Naive thymus-derived CD4-positive, alpha-beta T cell (primary cell): ENCODE measurements at regions not wholly inside any gene's neighbourhood (a gene's known extent, or its start where the extent isn't known, plus 50 kb on each side); places are given as distances from the start of the nearest gene placed in this dataset.
"Not testable (repeated sequence)": the region's sequence is repeated elsewhere in the genome, so short reads cannot be mapped to it uniquely, and the experiment has no call there.

Source experiments
- ATAC-seq: fragments of 150-1000 bp; cut with Tn5 transposase; 2 replicates; pipeline ENCODE4 v1.10.0; 2021; ENCODE audit warnings: mild to moderate bottlenecking, moderate library complexity
- CTCF ChIA-PET: fragments of 350-600 bp; sonication (Branson Sonifier 250); formaldehyde crosslinking; loops from one replicate; lab custom pipeline; 2021; ENCODE audit warnings: antibody characterized with exemption; lab: Charles Lee
- POLR2A ChIA-PET: fragments of 350-600 bp; sonication (Branson Sonifier 250); formaldehyde crosslinking; loops from one replicate; lab custom pipeline; 2021; ENCODE audit warnings: antibody characterized with exemption, inconsistent platforms; lab: Charles Lee
- DNase-seq, 9 donors: peaks; one replicate each; pipeline versions ENCODE4 v3.0.0 to v3.0.0-alpha.2; 2020 to 2022; ENCODE audit warnings: mixed read lengths in 1 of 9
- H3K27ac ChIP-seq: one replicate; pipeline ENCODE4 v1.7.0; 2013; ENCODE audit warnings: mild to moderate bottlenecking, low read depth, low read length, moderate library complexity
- H3K27me3 ChIP-seq, 2 donors: one replicate each; pipeline ENCODE4 v1.7.0; 2013; ENCODE audit warnings: low read length in 2 of 2, mild to moderate bottlenecking in 2 of 2, moderate library complexity in 2 of 2; ENCODE audit not compliant: control insufficient read depth in 2 of 2, insufficient read depth in 2 of 2
- H3K36me3 ChIP-seq, 3 experiments: 1 replicate in 2 of 3; 2 replicates in 1 of 3; pipeline ENCODE4 v1.7.0; 2013; ENCODE audit warnings: low read length in 3 of 3, mild to moderate bottlenecking in 3 of 3, moderate library complexity in 1 of 3; ENCODE audit not compliant: insufficient read depth in 3 of 3, control insufficient read depth in 2 of 3
- H3K4me1 ChIP-seq, 2 donors: one replicate each; pipeline ENCODE4 v1.7.0; 2013; ENCODE audit warnings: low read length in 2 of 2, mild to moderate bottlenecking in 2 of 2, moderate library complexity in 1 of 2; ENCODE audit not compliant: control insufficient read depth in 2 of 2, insufficient read depth in 2 of 2
- H3K4me3 ChIP-seq: 2 replicates; pipeline ENCODE4 v1.7.0; 2013; ENCODE audit warnings: mild to moderate bottlenecking, low read length
- H3K9me3 ChIP-seq, 3 experiments: 1 replicate in 2 of 3; 2 replicates in 1 of 3; pipeline ENCODE4 v1.7.0; 2013; ENCODE audit warnings: low read length in 3 of 3; ENCODE audit not compliant: control insufficient read depth in 2 of 3
- H3K27ac Mint-ChIP-seq, 9 donors: one replicate each; pipeline ENCODE4 v1.8.0; 2020 to 2022; ENCODE audit warnings: mixed read lengths in 9 of 9, mild to moderate bottlenecking in 8 of 9, moderate library complexity in 5 of 9, inconsistent platforms in 2 of 9
- H3K27me3 Mint-ChIP-seq, 5 donors: one replicate each; pipeline ENCODE4 v1.8.0; 2021 to 2022; ENCODE audit warnings: mixed read lengths in 5 of 5, mild to moderate bottlenecking in 1 of 5
- H3K36me3 Mint-ChIP-seq, 5 donors: one replicate each; pipeline ENCODE4 v1.8.0; 2020 to 2022; ENCODE audit warnings: mixed read lengths in 5 of 5, mild to moderate bottlenecking in 3 of 5, inconsistent platforms in 1 of 5
- H3K4me1 Mint-ChIP-seq, 7 donors: one replicate each; pipeline ENCODE4 v1.8.0; 2020 to 2022; ENCODE audit warnings: mixed read lengths in 7 of 7, mild to moderate bottlenecking in 3 of 7, inconsistent platforms in 1 of 7
- H3K4me3 Mint-ChIP-seq, 10 donors: one replicate each; pipeline ENCODE4 v1.8.0; 2020 to 2022; ENCODE audit warnings: mild to moderate bottlenecking in 10 of 10, mixed read lengths in 10 of 10, moderate library complexity in 6 of 10, inconsistent platforms in 2 of 10
- H3K9me3 Mint-ChIP-seq, 11 donors: one replicate each; pipeline ENCODE4 v1.8.0; 2020 to 2022; ENCODE audit warnings: mixed read lengths in 11 of 11, mild to moderate bottlenecking in 4 of 11, inconsistent platforms in 1 of 11, moderate library complexity in 1 of 11
- intact Hi-C, 2 donors: fragments of 100-400 bp; cut with micrococcal nuclease; formaldehyde crosslinking; loops; one replicate each; pipeline ENCODE4 v1.15.1; 2023

GRCh38 chr3:1456781-1457311 is 364.0 kb downstream of the CNTN6 start:
- H3K4me3 Mint-ChIP-seq, result no peak overlapping the region
- no peaks in the 10 kb centered on the region for H3K27me3 ChIP-seq
- CTCF ChIA-PET, result interaction anchor here (0.5 kb wide), 1 partner anchor 424 kb away, joined by 3 read pairs; no protein-coding TSS in a partner anchor
- H3K4me3 ChIP-seq, result no peak overlapping the region
- no peaks in the 10 kb centered on the region for H3K36me3 Mint-ChIP-seq
- H3K4me1 Mint-ChIP-seq, result no peaks in the 10 kb centered on the region
- H3K9me3 Mint-ChIP-seq, result peaks cover 0 to 21% (median 6%) of the 10 kb centered on the region in 11 donors
- POLR2A ChIA-PET, result no interaction called here
- intact Hi-C loops, result no loop called here
- H3K9me3 ChIP-seq, result no peaks in the 10 kb centered on the region
- H3K27ac ChIP-seq, result no peak overlapping the region
- no peak for ATAC-seq
- H3K27ac Mint-ChIP-seq, result no peak overlapping the region
- H3K27me3 Mint-ChIP-seq, result peaks cover 0 to 4% (median 0%) of the 10 kb centered on the region in 5 donors
- H3K36me3 ChIP-seq, result no peaks in the 10 kb centered on the region
- DNase-seq, result no peak
- no peaks in the 10 kb centered on the region for H3K4me1 ChIP-seq

GRCh38 chr3:1462371-1462770 is 369.5 kb downstream of the CNTN6 start:
- Mint-ChIP-seq H3K4me3 (no peak overlapping the region), H3K27ac (no peak overlapping the region), H3K9me3 (peaks cover 0 to 17% (median 5%) of the 10 kb centered on the region in 11 donors), H3K4me1 (no peaks in the 10 kb centered on the region), H3K27me3 (peaks cover 0 to 4% (median 0%) of the 10 kb centered on the region in 5 donors), H3K36me3 (no peaks in the 10 kb centered on the region)
- no peaks in the 10 kb centered on the region for H3K9me3 ChIP-seq
- no peaks in the 10 kb centered on the region for H3K27me3 ChIP-seq
- no peaks in the 10 kb centered on the region for H3K36me3 ChIP-seq
- intact Hi-C loops, result no loop called here
- POLR2A ChIA-PET, result no interaction called here
- CTCF ChIA-PET, result no interaction called here
- H3K4me1 ChIP-seq, result no peaks in the 10 kb centered on the region
- H3K4me3 ChIP-seq, result no peak overlapping the region
- H3K27ac ChIP-seq, result no peak overlapping the region
- DNase-seq, result no peak
- ATAC-seq, result no peak

- H3K4me3 ChIP-seq, result no peak overlapping the region
- H3K4me1 ChIP-seq, result no peaks in the 10 kb centered on the region
- Mint-ChIP-seq H3K27me3 (peaks cover 0 to 4% (median 0%) of the 10 kb centered on the region in 5 donors), H3K9me3 (peaks cover 0 to 17% (median 5%) of the 10 kb centered on the region in 11 donors), H3K4me3 (no peak overlapping the region), H3K27ac (no peak overlapping the region), H3K4me1 (no peaks in the 10 kb centered on the region), H3K36me3 (no peaks in the 10 kb centered on the region)
- DNase-seq (no peak), ATAC-seq (no peak)
- H3K9me3 ChIP-seq, result no peaks in the 10 kb centered on the region
- intact Hi-C loops, result no loop called here
- POLR2A ChIA-PET, result no interaction called here
- no peaks in the 10 kb centered on the region for H3K36me3 ChIP-seq
- H3K27me3 ChIP-seq, result no peaks in the 10 kb centered on the region
- no peak overlapping the region for H3K27ac ChIP-seq
- CTCF ChIA-PET, result no interaction called here
These were observed 370.1 kb downstream of the CNTN6 start for GRCh38 chr3:1462856-1463450.

GRCh38 chr3:1465091-1465490 is 372.3 kb downstream of the CNTN6 start:
- H3K27ac ChIP-seq, CTCF ChIA-PET, H3K4me3 ChIP-seq, H3K4me3 Mint-ChIP-seq, DNase-seq, POLR2A ChIA-PET, H3K36me3 Mint-ChIP-seq, H3K9me3 ChIP-seq, H3K4me1 Mint-ChIP-seq, H3K27me3 ChIP-seq, intact Hi-C loops, H3K4me1 ChIP-seq, H3K27me3 Mint-ChIP-seq, H3K27ac Mint-ChIP-seq, ATAC-seq, H3K36me3 ChIP-seq: not testable (repeated sequence)
- peaks cover 0 to 17% (median 5%) of the 10 kb centered on the region in 11 donors for H3K9me3 Mint-ChIP-seq

GRCh38 chr3:1468145-1468544 is 375.3 kb downstream of the CNTN6 start:
- no peak for DNase-seq
- H3K4me1 ChIP-seq, result no peaks in the 10 kb centered on the region
- Mint-ChIP-seq H3K27me3 (no peaks in the 10 kb centered on the region), H3K27ac (no peak overlapping the region), H3K4me3 (no peak overlapping the region), H3K36me3 (no peaks in the 10 kb centered on the region), H3K4me1 (no peaks in the 10 kb centered on the region), H3K9me3 (peaks cover 0 to 8% (median 0%) of the 10 kb centered on the region in 11 donors)
- CTCF ChIA-PET, result no interaction called here
- no peak overlapping the region for H3K4me3 ChIP-seq
- POLR2A ChIA-PET, result no interaction called here
- no peaks in the 10 kb centered on the region for H3K9me3 ChIP-seq
- no peak for ATAC-seq
- H3K27ac ChIP-seq, result no peak overlapping the region
- intact Hi-C loops, result no loop called here
- H3K27me3 ChIP-seq, result no peaks in the 10 kb centered on the region
- H3K36me3 ChIP-seq, result no peaks in the 10 kb centered on the region

- Histone ChIP-seq H3K9me3 (no peaks in the 10 kb centered on the region), H3K4me3 (no peak overlapping the region), H3K4me1 (no peaks in the 10 kb centered on the region), H3K36me3 (no peaks in the 10 kb centered on the region), H3K27me3 (no peaks in the 10 kb centered on the region), H3K27ac (no peak overlapping the region)
- ATAC-seq, result no peak
- peaks cover 0 to 6% (median 0%) of the 10 kb centered on the region in 11 donors for H3K9me3 Mint-ChIP-seq
- no peak for DNase-seq
- no peak overlapping the region for H3K27ac Mint-ChIP-seq
- H3K27me3 Mint-ChIP-seq, result no peaks in the 10 kb centered on the region
- intact Hi-C loops, result no loop called here
- H3K36me3 Mint-ChIP-seq, result no peaks in the 10 kb centered on the region
- H3K4me3 Mint-ChIP-seq, result no peak overlapping the region
- ChIA-PET CTCF (interaction anchor here (0.6 kb wide), 1 partner anchor 10 kb away, joined by 3 read pairs; no protein-coding TSS in a partner anchor), POLR2A (no interaction called here)
- no peaks in the 10 kb centered on the region for H3K4me1 Mint-ChIP-seq
These were observed 376.4 kb downstream of the CNTN6 start for GRCh38 chr3:1469248-1469647.

- Histone ChIP-seq H3K27me3 (no peaks in the 10 kb centered on the region), H3K9me3 (no peaks in the 10 kb centered on the region), H3K36me3 (no peaks in the 10 kb centered on the region), H3K4me3 (no peak overlapping the region), H3K27ac (no peak overlapping the region), H3K4me1 (no peaks in the 10 kb centered on the region)
- Mint-ChIP-seq H3K27ac (no peak overlapping the region), H3K36me3 (no peaks in the 10 kb centered on the region), H3K27me3 (no peaks in the 10 kb centered on the region), H3K4me3 (no peak overlapping the region), H3K4me1 (no peaks in the 10 kb centered on the region), H3K9me3 (peaks cover 0 to 3% (median 0%) of the 10 kb centered on the region in 11 donors)
- POLR2A ChIA-PET, result no interaction called here
- CTCF ChIA-PET, result interaction anchor here (0.6 kb wide), 1 partner anchor 10 kb away, joined by 3 read pairs; no protein-coding TSS in a partner anchor
- ATAC-seq (no peak), DNase-seq (no peak)
- intact Hi-C loops, result no loop called here
These were observed 376.9 kb downstream of the CNTN6 start for GRCh38 chr3:1469687-1470086.
